ENCODE measurements at regions not wholly inside any gene's neighbourhood (a gene's known extent, or its start where the extent isn't known, plus 50 kb on each side); places are given as distances from the start of the nearest gene placed in this dataset.

DNA sequence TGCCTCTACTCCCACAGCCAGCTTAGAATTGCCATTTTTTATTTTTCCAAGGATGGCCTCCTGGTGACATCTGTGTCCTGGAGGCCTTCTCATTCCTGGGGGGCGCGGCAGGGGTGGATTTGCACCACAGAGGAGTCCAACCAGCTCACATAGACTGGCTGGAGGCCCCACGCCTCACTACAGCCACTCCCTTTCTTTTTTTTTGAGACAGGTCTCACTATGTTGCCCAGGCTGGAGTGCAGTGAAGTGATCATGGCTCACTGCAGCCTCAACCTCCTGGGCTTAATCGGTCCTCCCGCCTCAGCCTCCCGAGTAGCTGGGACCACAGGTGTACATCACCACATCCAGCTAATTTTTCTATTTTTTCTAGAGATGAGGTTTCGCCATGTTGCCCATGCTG lies 57.6 kb upstream of the DOCK1 start:
- DNase-seq (ENCODE audit: low read depth): no peak

- no peak for DNase-seq (ENCODE audit: low read depth)
These were observed 55.6 kb upstream of the DOCK1 start for GRCh38 chr10:126849646-126850045.

- DNase-seq (ENCODE audit: low read depth): no peak
These were observed 53.7 kb upstream of the DOCK1 start for GRCh38 chr10:126851414-126852108.

DNA sequence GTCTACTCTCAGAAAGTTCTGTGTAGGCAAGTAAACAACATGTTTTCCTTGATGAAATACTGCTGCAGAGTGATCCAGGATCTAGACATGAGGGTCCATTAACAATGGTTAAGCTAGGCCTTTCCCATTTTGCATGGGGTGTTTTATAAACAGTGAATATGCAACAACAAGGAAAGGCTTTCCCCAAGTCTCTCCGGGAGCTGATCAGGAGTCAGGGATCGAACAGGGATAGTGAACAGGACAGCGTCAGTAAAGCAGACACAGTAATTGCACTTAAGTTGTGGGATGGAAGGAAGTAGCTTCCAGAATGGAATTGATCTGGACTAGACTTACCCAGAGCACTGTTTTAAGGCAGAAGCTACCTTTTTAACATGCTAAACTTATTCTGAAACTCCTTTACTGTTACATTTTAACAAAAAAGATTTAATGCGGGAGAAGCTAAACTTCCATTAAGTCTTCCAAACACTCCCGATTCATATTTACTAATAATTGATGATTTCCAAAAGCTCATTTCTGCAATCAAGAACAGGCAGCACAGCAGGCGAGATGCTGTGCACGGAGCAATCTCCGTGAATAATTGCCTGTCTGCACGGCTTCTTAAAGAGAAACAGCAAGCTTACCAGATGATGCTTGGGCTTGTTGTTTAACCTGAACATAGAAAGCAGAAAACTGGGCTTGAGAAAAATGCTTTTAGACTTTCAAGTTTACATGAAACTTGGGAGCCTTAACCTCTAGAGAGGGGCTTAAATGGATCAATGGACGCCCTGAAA lies 50.3 kb upstream of the DOCK1 start:
- DNase-seq (ENCODE audit: low read depth): no peak
